RWPE2 (cell line): ENCODE measurements at regions not wholly inside any gene's neighbourhood (a gene's known extent, or its start where the extent isn't known, plus 50 kb on each side); places are given as distances from the start of the nearest gene placed in this dataset.

Experiments
- ATAC-seq: fragments of 200-7000 bp; cut with Tn5 transposase; 3 replicates; pipeline ENCODE4 v1.9.1; 2021; ENCODE audit warnings: low read depth
- DNase-seq: peaks from one replicate; pipeline ENCODE4 v3.0.0-alpha.2; 2020; ENCODE audit warnings: low spot score
- H3K27ac ChIP-seq: fragments of 450-650 bp; 2 replicates; pipeline ENCODE4 v1.5.1; 2017; ENCODE audit warnings: mild to moderate bottlenecking; ENCODE audit not compliant: poor library complexity, severe bottlenecking
- H3K27me3 ChIP-seq: fragments of 250-450 bp; sonication (Bioruptor Pico); 2 replicates; pipeline ENCODE4 v1.5.1; 2021; ENCODE audit warnings: mild to moderate bottlenecking, moderate library complexity; ENCODE audit not compliant: insufficient read depth, poor library complexity, severe bottlenecking
- H3K36me3 ChIP-seq: fragments of 250-450 bp; sonication (Bioruptor Pico); 2 replicates; pipeline ENCODE4 v1.5.1; 2020; ENCODE audit warnings: low read depth, mild to moderate bottlenecking, moderate library complexity
- H3K4me1 ChIP-seq: fragments of 250-450 bp; sonication (Bioruptor Pico); 2 replicates; pipeline ENCODE4 v1.5.1; 2021; ENCODE audit warnings: mild to moderate bottlenecking, moderate library complexity; ENCODE audit not compliant: insufficient read depth, poor library complexity, severe bottlenecking
- H3K4me3 ChIP-seq: fragments of 250-450 bp; sonication (Bioruptor Pico); 2 replicates; pipeline ENCODE4 v1.5.1; 2021; ENCODE audit warnings: mild to moderate bottlenecking, moderate library complexity; ENCODE audit not compliant: severe bottlenecking
- H3K9me3 ChIP-seq: fragments of 250-450 bp; sonication (Bioruptor Pico); 2 replicates; pipeline ENCODE4 v1.5.1; 2021; ENCODE audit warnings: mild to moderate bottlenecking, moderate library complexity; ENCODE audit not compliant: severe bottlenecking
- TF ChIP-seq, protein P1 (sequence below): fragments of 450-650 bp; IDR thresholded peaks from one replicate; pipeline ENCODE4 v1.5.1; 2017; ENCODE audit warnings: mild to moderate bottlenecking, moderate library complexity; ENCODE audit not compliant: poor library complexity, severe bottlenecking

DNA sequence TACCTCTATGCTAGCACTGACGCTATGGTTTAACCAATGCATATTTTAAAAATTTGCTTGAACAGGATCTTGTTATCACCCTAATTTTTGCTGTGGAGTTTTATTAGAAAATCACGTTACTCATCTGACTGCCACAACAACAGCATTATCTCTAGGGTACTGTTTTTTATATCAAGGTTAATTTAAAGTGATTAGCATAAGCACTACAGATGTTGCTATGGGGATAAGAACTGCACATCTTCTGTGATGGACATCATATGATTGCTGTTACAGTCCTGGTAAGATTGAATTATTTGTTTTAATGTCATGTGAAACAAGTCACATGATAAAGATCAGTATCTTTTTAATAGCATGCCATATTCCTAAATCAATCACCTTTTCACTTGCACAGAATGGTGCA is 492.2 kb upstream of the ROBO2 start:
- Histone ChIP-seq H3K4me1 (no peaks in the 10 kb centered on the region), H3K27me3 (peaks cover 6% of the 10 kb centered on the region), H3K9me3 (no peaks in the 10 kb centered on the region), H3K36me3 (no peaks in the 10 kb centered on the region), H3K4me3 (no peak overlapping the region), H3K27ac (no peak overlapping the region)
- TF ChIP-seq, protein P1, sequence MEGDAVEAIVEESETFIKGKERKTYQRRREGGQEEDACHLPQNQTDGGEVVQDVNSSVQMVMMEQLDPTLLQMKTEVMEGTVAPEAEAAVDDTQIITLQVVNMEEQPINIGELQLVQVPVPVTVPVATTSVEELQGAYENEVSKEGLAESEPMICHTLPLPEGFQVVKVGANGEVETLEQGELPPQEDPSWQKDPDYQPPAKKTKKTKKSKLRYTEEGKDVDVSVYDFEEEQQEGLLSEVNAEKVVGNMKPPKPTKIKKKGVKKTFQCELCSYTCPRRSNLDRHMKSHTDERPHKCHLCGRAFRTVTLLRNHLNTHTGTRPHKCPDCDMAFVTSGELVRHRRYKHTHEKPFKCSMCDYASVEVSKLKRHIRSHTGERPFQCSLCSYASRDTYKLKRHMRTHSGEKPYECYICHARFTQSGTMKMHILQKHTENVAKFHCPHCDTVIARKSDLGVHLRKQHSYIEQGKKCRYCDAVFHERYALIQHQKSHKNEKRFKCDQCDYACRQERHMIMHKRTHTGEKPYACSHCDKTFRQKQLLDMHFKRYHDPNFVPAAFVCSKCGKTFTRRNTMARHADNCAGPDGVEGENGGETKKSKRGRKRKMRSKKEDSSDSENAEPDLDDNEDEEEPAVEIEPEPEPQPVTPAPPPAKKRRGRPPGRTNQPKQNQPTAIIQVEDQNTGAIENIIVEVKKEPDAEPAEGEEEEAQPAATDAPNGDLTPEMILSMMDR, result no peak
- no peak for ATAC-seq
- DNase-seq, result no peak

DNA sequence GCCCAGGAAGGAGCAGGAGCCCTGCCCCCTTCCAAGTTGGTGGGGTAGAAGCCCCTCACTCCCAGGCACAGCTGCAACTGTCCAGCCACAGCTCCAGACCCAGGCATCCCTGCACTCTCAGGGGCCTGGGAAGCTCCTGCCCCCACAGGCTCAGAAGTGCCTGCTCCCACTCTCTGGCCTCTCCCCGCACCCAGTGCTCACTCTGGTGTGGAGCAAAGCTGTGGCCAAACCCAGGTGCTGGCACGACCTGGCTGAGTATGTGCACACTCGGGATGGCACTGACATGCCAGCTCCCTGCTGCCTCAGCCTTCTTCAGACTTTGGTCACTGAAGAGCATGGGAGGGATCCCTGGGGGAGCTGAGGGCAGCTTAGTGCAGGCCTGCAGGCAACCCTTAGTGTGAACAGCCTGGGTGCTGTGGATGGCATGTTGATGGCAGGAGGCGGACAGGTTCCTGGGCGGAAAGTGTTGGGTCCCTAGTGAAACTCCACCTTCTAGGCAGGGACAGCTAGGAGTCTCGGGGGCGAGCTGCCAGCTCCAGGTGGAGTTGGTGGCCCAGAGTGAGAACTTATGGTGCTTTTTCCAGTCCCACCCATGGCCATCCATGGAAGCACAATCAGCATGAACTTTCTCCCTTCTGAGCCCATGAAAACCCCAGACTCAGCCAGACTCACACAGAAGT is 489.2 kb upstream of the ROBO2 start:
- no peak for DNase-seq
- peaks cover 12% of the 10 kb centered on the region for H3K27me3 ChIP-seq
- ATAC-seq, result no peak
- H3K36me3 ChIP-seq, result no peaks in the 10 kb centered on the region
- no peak overlapping the region for H3K4me3 ChIP-seq
- TF ChIP-seq, protein P1, result no peak
- no peaks in the 10 kb centered on the region for H3K4me1 ChIP-seq
- no peaks in the 10 kb centered on the region for H3K9me3 ChIP-seq
- no peak overlapping the region for H3K27ac ChIP-seq

DNA sequence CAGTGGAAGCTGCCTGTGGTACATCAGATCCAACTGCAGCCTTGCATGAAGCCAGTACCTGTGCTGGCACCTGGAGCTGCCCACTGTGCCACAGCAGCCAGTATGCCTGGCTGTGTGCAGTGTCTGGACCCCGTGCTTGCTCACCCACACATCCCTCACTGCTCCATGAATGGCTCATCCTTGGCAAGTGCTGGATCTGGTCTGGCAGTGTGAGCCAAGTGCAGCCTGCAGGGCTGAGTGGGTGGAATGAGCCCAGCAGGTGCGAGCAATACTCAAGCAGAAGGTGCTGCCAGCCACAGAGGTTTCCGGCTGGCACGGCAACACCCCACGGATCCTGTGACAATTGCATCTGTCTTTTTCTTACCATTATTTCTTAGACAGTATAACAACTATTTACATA is 488.2 kb upstream of the ROBO2 start:
- Histone ChIP-seq H3K27me3 (peaks cover 6% of the 10 kb centered on the region), H3K9me3 (no peaks in the 10 kb centered on the region), H3K4me1 (no peaks in the 10 kb centered on the region), H3K36me3 (no peaks in the 10 kb centered on the region), H3K27ac (no peak overlapping the region), H3K4me3 (no peak overlapping the region)
- ATAC-seq (no peak), DNase-seq (no peak)
- TF ChIP-seq, protein P1, result no peak

DNA sequence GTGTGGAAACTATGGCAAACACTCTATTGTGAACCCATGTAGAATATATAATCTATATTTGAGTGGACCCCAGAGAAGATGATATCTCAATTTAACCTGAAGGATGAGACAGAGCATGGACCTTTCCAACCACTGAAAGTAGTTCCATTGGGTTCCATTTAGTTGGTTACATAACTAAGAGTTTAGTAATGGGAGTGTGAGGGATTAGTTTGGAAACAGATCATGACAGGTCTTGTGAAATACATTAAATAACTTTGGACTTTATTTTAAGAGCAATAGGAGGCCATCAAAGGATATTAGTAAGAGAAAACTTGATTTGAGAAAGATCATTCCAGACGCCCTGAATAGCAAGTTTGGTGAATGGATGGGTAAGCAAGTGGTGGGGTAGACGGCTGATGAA is 487.2 kb upstream of the ROBO2 start:
- Histone ChIP-seq H3K27ac (no peak overlapping the region), H3K9me3 (no peaks in the 10 kb centered on the region), H3K27me3 (peaks cover 6% of the 10 kb centered on the region), H3K36me3 (no peaks in the 10 kb centered on the region), H3K4me1 (no peaks in the 10 kb centered on the region), H3K4me3 (no peak overlapping the region)
- TF ChIP-seq, protein P1, result no peak
- no peak for DNase-seq
- ATAC-seq, result no peak

DNA sequence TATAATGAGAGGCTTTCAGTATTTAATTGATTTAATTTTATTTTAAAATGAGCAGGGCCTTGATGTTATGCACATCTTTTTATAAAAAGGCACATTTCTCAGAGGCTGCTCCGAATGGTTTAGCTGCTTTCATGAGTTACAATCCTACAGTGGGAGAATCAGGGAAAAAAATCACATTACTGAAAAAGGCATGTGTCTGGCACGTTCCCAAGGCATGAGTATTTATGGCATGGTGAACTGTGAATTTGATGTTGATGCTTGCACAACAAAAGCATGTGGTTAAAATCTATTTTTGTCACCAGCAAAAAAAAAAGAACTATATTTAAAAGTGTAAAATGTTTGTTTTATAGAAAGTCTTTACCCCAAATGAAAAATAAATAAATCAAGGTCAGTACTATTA is 485.2 kb upstream of the ROBO2 start:
- Histone ChIP-seq H3K27me3 (peaks cover 10% of the 10 kb centered on the region), H3K9me3 (no peaks in the 10 kb centered on the region), H3K27ac (no peak overlapping the region), H3K4me3 (no peak overlapping the region), H3K36me3 (no peaks in the 10 kb centered on the region), H3K4me1 (no peaks in the 10 kb centered on the region)
- ATAC-seq (no peak), DNase-seq (no peak)
- TF ChIP-seq, protein P1, result no peak
